ENCODE measurements at regions not wholly inside any gene's neighbourhood (a gene's known extent, or its start where the extent isn't known, plus 50 kb on each side); places are given as distances from the start of the nearest gene placed in this dataset.

- no peaks in the 10 kb centered on the region for H3K36me3 ChIP-seq (ENCODE audit: control insufficient read depth in 2 of 2, insufficient read depth in 2 of 2, low read length in 2 of 2)
- H3K4me3 ChIP-seq (ENCODE audit: low read length in 2 of 2) = no peak overlapping the region
- H3K27me3 ChIP-seq (ENCODE audit: control insufficient read depth in 2 of 2, insufficient read depth in 2 of 2, low read length in 2 of 2) = no peaks in the 10 kb centered on the region
- H3K9ac ChIP-seq (ENCODE audit: low read depth in 1 of 2, low read length in 2 of 2) = no peak overlapping the region
- H3K27ac ChIP-seq (ENCODE audit: low read depth in 2 of 2, low read length in 2 of 2) = no peak overlapping the region
- H3K4me1 ChIP-seq (ENCODE audit: control insufficient read depth in 2 of 2, insufficient read depth in 2 of 2, low read length in 2 of 2) = no peaks in the 10 kb centered on the region
- peaks cover 2% of the 10 kb centered on the region in 2 donors for H3K9me3 ChIP-seq (ENCODE audit: control insufficient read depth in 2 of 2, low read length in 2 of 2)
Observed at GRCh38 chr7:16130111-16131110, 290.9 kb downstream of the CRPPA start.

- no peaks in the 10 kb centered on the region for H3K27me3 ChIP-seq (ENCODE audit: control insufficient read depth in 2 of 2, insufficient read depth in 2 of 2, low read length in 2 of 2)
- H3K36me3 ChIP-seq (ENCODE audit: control insufficient read depth in 2 of 2, insufficient read depth in 2 of 2, low read length in 2 of 2) = no peaks in the 10 kb centered on the region
- peaks cover 2% of the 10 kb centered on the region in 2 donors for H3K9me3 ChIP-seq (ENCODE audit: control insufficient read depth in 2 of 2, low read length in 2 of 2)
- H3K9ac ChIP-seq (ENCODE audit: low read depth in 1 of 2, low read length in 2 of 2) = no peak overlapping the region
- H3K4me3 ChIP-seq (ENCODE audit: low read length in 2 of 2) = no peak overlapping the region
- no peak overlapping the region for H3K27ac ChIP-seq (ENCODE audit: low read depth in 2 of 2, low read length in 2 of 2)
- no peaks in the 10 kb centered on the region for H3K4me1 ChIP-seq (ENCODE audit: control insufficient read depth in 2 of 2, insufficient read depth in 2 of 2, low read length in 2 of 2)
Observed at GRCh38 chr7:16129431-16130110, 291.8 kb downstream of the CRPPA start.

DNA sequence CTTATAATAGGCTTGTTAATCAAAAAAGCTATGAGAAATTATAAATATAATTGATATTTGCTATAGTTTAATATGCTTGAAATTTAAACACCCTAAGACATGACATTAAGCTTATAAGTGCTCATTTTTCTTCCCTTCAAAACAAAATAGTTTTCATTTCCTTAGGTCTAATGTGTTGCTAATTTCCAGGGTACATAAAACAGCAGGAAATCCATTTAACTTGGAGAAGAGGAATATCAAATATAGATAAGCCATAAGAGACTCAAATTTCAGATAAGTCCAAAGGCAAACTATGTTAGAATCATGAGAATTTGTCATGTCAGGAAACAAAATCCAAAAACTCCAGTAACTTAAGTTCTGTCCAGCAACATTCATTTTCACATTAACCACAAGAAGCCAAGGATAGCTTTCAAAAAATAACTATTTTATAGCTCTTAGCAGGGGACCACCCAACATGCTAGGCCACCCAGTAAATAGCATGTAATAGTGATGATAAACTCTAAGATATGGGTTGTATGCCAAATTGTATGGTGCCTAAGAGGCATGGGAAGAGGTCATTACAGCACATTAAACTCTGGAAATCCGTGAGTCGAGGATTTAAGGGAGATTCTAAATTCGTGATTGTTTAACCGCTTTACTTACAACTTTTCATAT lies 298.1 kb downstream of the CRPPA start:
- H3K36me3 ChIP-seq (ENCODE audit: control insufficient read depth in 2 of 2, insufficient read depth in 2 of 2, low read length in 2 of 2) = no peaks in the 10 kb centered on the region

GRCh38 chr7:16121876-16122390 lies 299.4 kb downstream of the CRPPA start:
- Histone ChIP-seq H3K9ac (ENCODE audit: low read depth in 1 of 2, low read length in 2 of 2) (no peak overlapping the region), H3K27me3 (ENCODE audit: control insufficient read depth in 2 of 2, insufficient read depth in 2 of 2, low read length in 2 of 2) (no peaks in the 10 kb centered on the region), H3K4me3 (ENCODE audit: low read length in 2 of 2) (no peak overlapping the region), H3K36me3 (ENCODE audit: control insufficient read depth in 2 of 2, insufficient read depth in 2 of 2, low read length in 2 of 2) (no peaks in the 10 kb centered on the region), H3K9me3 (ENCODE audit: control insufficient read depth in 2 of 2, low read length in 2 of 2) (peaks cover 0 to 2% of the 10 kb centered on the region in 2 donors), H3K27ac (ENCODE audit: low read depth in 2 of 2, low read length in 2 of 2) (no peak overlapping the region), H3K4me1 (ENCODE audit: control insufficient read depth in 2 of 2, insufficient read depth in 2 of 2, low read length in 2 of 2) (no peaks in the 10 kb centered on the region)

More for the DNA sequence above, 298.1 kb downstream of the CRPPA start:
- peaks cover 2% of the 10 kb centered on the region in 2 donors for H3K9me3 ChIP-seq (ENCODE audit: control insufficient read depth in 2 of 2, low read length in 2 of 2)
- H3K4me3 ChIP-seq (ENCODE audit: low read length in 2 of 2) = no peak overlapping the region
- no peak overlapping the region for H3K9ac ChIP-seq (ENCODE audit: low read depth in 1 of 2, low read length in 2 of 2)
- H3K27me3 ChIP-seq (ENCODE audit: control insufficient read depth in 2 of 2, insufficient read depth in 2 of 2, low read length in 2 of 2) = no peaks in the 10 kb centered on the region
- no peak overlapping the region for H3K27ac ChIP-seq (ENCODE audit: low read depth in 2 of 2, low read length in 2 of 2)
- H3K4me1 ChIP-seq (ENCODE audit: control insufficient read depth in 2 of 2, insufficient read depth in 2 of 2, low read length in 2 of 2) = no peaks in the 10 kb centered on the region

DNA sequence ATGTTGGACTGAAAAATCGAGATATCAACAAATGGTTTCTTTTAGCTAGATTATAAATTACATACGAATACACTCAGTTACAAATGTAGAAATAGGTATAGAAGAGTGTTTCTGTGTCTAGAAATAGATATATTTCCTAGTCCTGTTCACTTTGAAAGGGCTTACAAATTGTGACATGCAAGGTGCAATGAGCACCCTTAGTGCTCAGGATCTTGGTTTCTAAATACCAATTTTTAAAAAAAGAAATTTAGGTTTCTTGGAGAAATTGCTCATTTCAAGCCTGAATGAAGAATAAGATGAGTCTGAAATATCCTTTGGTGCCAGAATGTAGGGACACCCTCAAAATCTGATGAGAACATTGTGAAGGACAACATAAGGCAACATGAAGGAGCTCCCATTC lies 306.0 kb downstream of the CRPPA start:
- no peak overlapping the region for H3K9ac ChIP-seq (ENCODE audit: low read depth in 1 of 2, low read length in 2 of 2)
- no peak overlapping the region for H3K27ac ChIP-seq (ENCODE audit: low read depth in 2 of 2, low read length in 2 of 2)
- no peaks in the 10 kb centered on the region for H3K36me3 ChIP-seq (ENCODE audit: control insufficient read depth in 2 of 2, insufficient read depth in 2 of 2, low read length in 2 of 2)
- H3K4me1 ChIP-seq (ENCODE audit: control insufficient read depth in 2 of 2, insufficient read depth in 2 of 2, low read length in 2 of 2) = no peaks in the 10 kb centered on the region
- no peaks in the 10 kb centered on the region for H3K27me3 ChIP-seq (ENCODE audit: control insufficient read depth in 2 of 2, insufficient read depth in 2 of 2, low read length in 2 of 2)
- peaks cover 0 to 4% of the 10 kb centered on the region in 2 donors for H3K9me3 ChIP-seq (ENCODE audit: control insufficient read depth in 2 of 2, low read length in 2 of 2)
- H3K4me3 ChIP-seq (ENCODE audit: low read length in 2 of 2) = no peak overlapping the region

DNA sequence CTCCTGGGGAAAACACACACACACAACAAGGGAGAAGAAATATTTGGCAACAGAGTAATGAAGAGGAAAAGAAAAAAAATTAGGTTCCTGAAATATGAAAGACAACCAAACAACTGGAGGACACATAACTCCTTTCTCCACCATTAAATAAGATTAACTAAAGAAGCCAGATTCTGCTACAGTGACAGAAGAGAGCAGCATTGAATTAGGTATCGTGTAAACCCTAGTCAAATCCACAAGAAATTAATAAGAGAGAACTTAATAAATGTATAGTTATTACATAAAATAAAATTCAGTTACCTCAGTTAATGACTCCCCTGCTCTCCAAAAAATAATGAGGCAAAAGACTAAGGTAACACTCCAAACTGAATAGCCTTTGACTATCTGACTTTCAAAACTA lies 306.7 kb downstream of the CRPPA start:
- no peak overlapping the region for H3K4me3 ChIP-seq (ENCODE audit: low read length in 2 of 2)
- no peaks in the 10 kb centered on the region for H3K4me1 ChIP-seq (ENCODE audit: control insufficient read depth in 2 of 2, insufficient read depth in 2 of 2, low read length in 2 of 2)
- no peak overlapping the region for H3K27ac ChIP-seq (ENCODE audit: low read depth in 2 of 2, low read length in 2 of 2)
- no peak overlapping the region for H3K9ac ChIP-seq (ENCODE audit: low read depth in 1 of 2, low read length in 2 of 2)
- H3K36me3 ChIP-seq (ENCODE audit: control insufficient read depth in 2 of 2, insufficient read depth in 2 of 2, low read length in 2 of 2) = no peaks in the 10 kb centered on the region
- no peaks in the 10 kb centered on the region for H3K27me3 ChIP-seq (ENCODE audit: control insufficient read depth in 2 of 2, insufficient read depth in 2 of 2, low read length in 2 of 2)
- peaks cover 0 to 6% of the 10 kb centered on the region in 2 donors for H3K9me3 ChIP-seq (ENCODE audit: control insufficient read depth in 2 of 2, low read length in 2 of 2)

GRCh38 chr7:16114071-16114470 lies 307.3 kb downstream of the CRPPA start:
- H3K9ac ChIP-seq (ENCODE audit: low read depth in 1 of 2, low read length in 2 of 2) = no peak overlapping the region
- H3K36me3 ChIP-seq (ENCODE audit: control insufficient read depth in 2 of 2, insufficient read depth in 2 of 2, low read length in 2 of 2) = no peaks in the 10 kb centered on the region
- H3K9me3 ChIP-seq (ENCODE audit: control insufficient read depth in 2 of 2, low read length in 2 of 2) = peaks cover 0 to 6% of the 10 kb centered on the region in 2 donors
- no peaks in the 10 kb centered on the region for H3K27me3 ChIP-seq (ENCODE audit: control insufficient read depth in 2 of 2, insufficient read depth in 2 of 2, low read length in 2 of 2)
- H3K27ac ChIP-seq (ENCODE audit: low read depth in 2 of 2, low read length in 2 of 2) = no peak overlapping the region
- H3K4me3 ChIP-seq (ENCODE audit: low read length in 2 of 2) = no peak overlapping the region
- H3K4me1 ChIP-seq (ENCODE audit: control insufficient read depth in 2 of 2, insufficient read depth in 2 of 2, low read length in 2 of 2) = no peaks in the 10 kb centered on the region

DNA sequence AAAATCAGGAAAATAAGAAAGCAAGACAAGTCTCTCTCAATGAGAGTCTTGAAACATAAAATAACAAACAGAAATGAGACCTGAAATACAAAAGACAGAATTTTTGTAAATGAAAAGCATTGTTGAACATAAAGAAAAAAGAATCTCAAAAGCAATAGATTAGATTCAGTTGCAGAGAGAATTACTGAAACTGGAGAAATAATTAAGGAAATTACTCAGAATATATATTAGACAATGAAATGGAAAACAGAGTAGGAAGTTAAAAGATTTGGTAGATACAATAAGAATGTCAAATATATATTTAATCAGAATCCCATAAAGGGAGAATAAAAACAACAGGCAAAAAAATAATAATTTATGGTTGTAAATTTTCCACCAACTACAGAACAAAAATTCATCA lies 308.3 kb downstream of the CRPPA start:
- Histone ChIP-seq H3K27ac (ENCODE audit: low read depth in 2 of 2, low read length in 2 of 2) (no peak overlapping the region), H3K36me3 (ENCODE audit: control insufficient read depth in 2 of 2, insufficient read depth in 2 of 2, low read length in 2 of 2) (no peaks in the 10 kb centered on the region), H3K27me3 (ENCODE audit: control insufficient read depth in 2 of 2, insufficient read depth in 2 of 2, low read length in 2 of 2) (no peaks in the 10 kb centered on the region), H3K9me3 (ENCODE audit: control insufficient read depth in 2 of 2, low read length in 2 of 2) (peaks cover 0 to 7% of the 10 kb centered on the region in 2 donors), H3K9ac (ENCODE audit: low read depth in 1 of 2, low read length in 2 of 2) (no peak overlapping the region), H3K4me3 (ENCODE audit: low read length in 2 of 2) (no peak overlapping the region), H3K4me1 (ENCODE audit: control insufficient read depth in 2 of 2, insufficient read depth in 2 of 2, low read length in 2 of 2) (no peaks in the 10 kb centered on the region)

DNA sequence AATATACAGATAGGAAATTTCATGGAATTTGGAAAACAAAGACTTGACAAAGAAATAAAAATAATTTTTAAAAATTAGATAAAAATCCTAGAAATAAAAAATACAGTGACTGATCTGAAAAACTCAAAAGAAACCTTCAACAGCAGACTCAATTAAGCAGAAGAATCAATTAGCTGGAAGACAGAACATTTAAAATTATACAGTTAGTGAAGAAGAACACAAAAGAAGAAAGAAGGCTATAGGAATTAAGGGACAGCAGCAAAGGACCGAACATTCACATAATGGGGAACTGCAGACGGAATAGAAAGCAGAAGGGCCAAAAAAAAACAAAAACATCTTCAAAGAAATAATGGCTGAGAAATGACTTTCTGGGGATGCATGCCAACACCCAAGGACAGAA lies 314.5 kb downstream of the CRPPA start:
- Histone ChIP-seq H3K9me3 (ENCODE audit: control insufficient read depth in 2 of 2, low read length in 2 of 2) (peaks cover 6 to 8% of the 10 kb centered on the region in 2 donors), H3K27me3 (ENCODE audit: control insufficient read depth in 2 of 2, insufficient read depth in 2 of 2, low read length in 2 of 2) (no peaks in the 10 kb centered on the region), H3K4me1 (ENCODE audit: control insufficient read depth in 2 of 2, insufficient read depth in 2 of 2, low read length in 2 of 2) (no peaks in the 10 kb centered on the region), H3K4me3 (ENCODE audit: low read length in 2 of 2) (no peak overlapping the region), H3K9ac (ENCODE audit: low read depth in 1 of 2, low read length in 2 of 2) (no peak overlapping the region), H3K27ac (ENCODE audit: low read depth in 2 of 2, low read length in 2 of 2) (no peak overlapping the region), H3K36me3 (ENCODE audit: control insufficient read depth in 2 of 2, insufficient read depth in 2 of 2, low read length in 2 of 2) (no peaks in the 10 kb centered on the region)
